K562 (cell line): ENCODE measurements at regions not wholly inside any gene's neighbourhood (a gene's known extent, or its start where the extent isn't known, plus 50 kb on each side); places are given as distances from the start of the nearest gene placed in this dataset.

ENCODE experiments used
- ATF2 ChIP-seq: sonication (generic); formaldehyde crosslinking; IDR thresholded peaks from 2 replicates; pipeline ENCODE4 v1.8.1; 2022; ENCODE audit warnings: missing genetic modification reagents
- CTCF ChIP-seq, 3 experiments: IDR thresholded peaks in 2 of 3; conservative IDR thresholded peaks in 1 of 3; 2 replicates each; pipeline ENCODE4 v1.5.1; 2011 to 2012; ENCODE audit warnings: low read length in 3 of 3, mild to moderate bottlenecking in 3 of 3, control low read depth in 2 of 3, improper control_type of control experiment in 1 of 3, inconsistent platforms in 1 of 3, low read depth in 1 of 3, mixed read lengths in 1 of 3, moderate library complexity in 1 of 3; ENCODE audit not compliant: insufficient read depth in 2 of 3
- EHMT2 ChIP-seq: fragments of 450-650 bp; IDR thresholded peaks from 2 replicates; pipeline ENCODE4 v1.6.1; 2018; ENCODE audit warnings: antibody characterized with exemption
- HDAC1 ChIP-seq, 2 experiments: fragments of 450-650 bp; IDR thresholded peaks; 2 replicates each; pipeline ENCODE4 v1.6.1; 2016 to 2017; ENCODE audit warnings: inconsistent platforms in 1 of 2, mild to moderate bottlenecking in 1 of 2, moderate library complexity in 1 of 2
- MAFK ChIP-seq: IDR thresholded peaks from 2 replicates; pipeline ENCODE4 v1.6.1; 2011; ENCODE audit warnings: low read length, improper control_type of control experiment
- MCM2 ChIP-seq: fragments of 450-650 bp; IDR thresholded peaks from 2 replicates; pipeline ENCODE4 v1.6.1; 2017; ENCODE audit warnings: low read depth, mild to moderate bottlenecking
- SETDB1 ChIP-seq: IDR thresholded peaks from one replicate; pipeline ENCODE4 v1.6.1; 2012; ENCODE audit warnings: low read length, control low read depth, inconsistent platforms
- SREBF1 ChIP-seq: fragments of 150-350 bp; IDR thresholded peaks from 2 replicates; pipeline ENCODE4 v1.6.1; 2014; ENCODE audit warnings: antibody characterized with exemption, low read depth, low read length, borderline replicate concordance
- TCF7 ChIP-seq: sonication (generic); IDR thresholded peaks from 2 replicates; pipeline ENCODE4 v1.6.1; 2016; ENCODE audit warnings: antibody characterized with exemption, borderline replicate concordance
- TEAD2 ChIP-seq: fragments of 450-650 bp; IDR thresholded peaks from 2 replicates; pipeline ENCODE4 v1.6.1; 2016; ENCODE audit warnings: missing genetic modification characterization, control low read depth, missing compliant biosample characterization
- TF ChIP-seq, protein P1 (sequence below): fragments of 450-650 bp; IDR thresholded peaks from 2 replicates; pipeline ENCODE4 v1.6.1; 2016; ENCODE audit warnings: low read depth, mild to moderate bottlenecking, moderate library complexity
- TF ChIP-seq, protein P2 (sequence below): sonication (generic); formaldehyde crosslinking; IDR thresholded peaks from 2 replicates; pipeline ENCODE4 v1.8.0; 2023; ENCODE audit warnings: mild to moderate bottlenecking, missing genetic modification reagents

GRCh38 chr3:72340476-72341379, 507.5 kb downstream of the SHQ1 start:
- TF ChIP-seq TEAD2 (no peak), SREBF1 (no peak), MAFK (no peak), MCM2 (no peak), TCF7 (no peak), ATF2 (CRISPR knock-in tag) (no peak), SETDB1 (no peak), HDAC1 (IDR thresholded peaks at IDR 0.05) (no peak), CTCF (IDR thresholded peaks at IDR 0.05 in 2 of 3, conservative IDR thresholded peaks at IDR 0.05 in 1 of 3; ENCODE audit: insufficient read depth in 2 of 3, low read depth in 1 of 3, low read length in 3 of 3) (no peak), EHMT2 (no peak)
- TF ChIP-seq, protein P1, sequence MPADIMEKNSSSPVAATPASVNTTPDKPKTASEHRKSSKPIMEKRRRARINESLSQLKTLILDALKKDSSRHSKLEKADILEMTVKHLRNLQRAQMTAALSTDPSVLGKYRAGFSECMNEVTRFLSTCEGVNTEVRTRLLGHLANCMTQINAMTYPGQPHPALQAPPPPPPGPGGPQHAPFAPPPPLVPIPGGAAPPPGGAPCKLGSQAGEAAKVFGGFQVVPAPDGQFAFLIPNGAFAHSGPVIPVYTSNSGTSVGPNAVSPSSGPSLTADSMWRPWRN = no peak
- TF ChIP-seq, protein P2, sequence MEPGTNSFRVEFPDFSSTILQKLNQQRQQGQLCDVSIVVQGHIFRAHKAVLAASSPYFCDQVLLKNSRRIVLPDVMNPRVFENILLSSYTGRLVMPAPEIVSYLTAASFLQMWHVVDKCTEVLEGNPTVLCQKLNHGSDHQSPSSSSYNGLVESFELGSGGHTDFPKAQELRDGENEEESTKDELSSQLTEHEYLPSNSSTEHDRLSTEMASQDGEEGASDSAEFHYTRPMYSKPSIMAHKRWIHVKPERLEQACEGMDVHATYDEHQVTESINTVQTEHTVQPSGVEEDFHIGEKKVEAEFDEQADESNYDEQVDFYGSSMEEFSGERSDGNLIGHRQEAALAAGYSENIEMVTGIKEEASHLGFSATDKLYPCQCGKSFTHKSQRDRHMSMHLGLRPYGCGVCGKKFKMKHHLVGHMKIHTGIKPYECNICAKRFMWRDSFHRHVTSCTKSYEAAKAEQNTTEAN (CRISPR knock-in tag) = no peak
